PFSK-1 (cell line): ENCODE measurements at regions not wholly inside any gene's neighbourhood (a gene's known extent, or its start where the extent isn't known, plus 50 kb on each side); places are given as distances from the start of the nearest gene placed in this dataset.

Experiments used
- FOXP2 ChIP-seq: optimal IDR thresholded peaks from 2 replicates; pipeline ENCODE3; 2011; ENCODE audit warnings: borderline replicate concordance, control low read depth, inconsistent platforms; ENCODE audit not compliant: insufficient read depth; ENCODE audit errors: extremely low read length, extremely low read depth
- POLR2AphosphoS5 ChIP-seq: IDR thresholded peaks from 2 replicates; pipeline ENCODE4 v1.6.1; 2012; ENCODE audit warnings: low read depth, mild to moderate bottlenecking, control low read depth, low read length, moderate library complexity
- REST ChIP-seq, 2 experiments: IDR thresholded peaks; 2 replicates each; pipeline versions ENCODE4 v1.6.1 to v1.8.0; 2011 to 2012; ENCODE audit warnings: low read depth in 2 of 2, low read length in 2 of 2, control low read depth in 1 of 2, inconsistent platforms in 1 of 2, mild to moderate bottlenecking in 1 of 2, moderate library complexity in 1 of 2; ENCODE audit not compliant: insufficient read depth in 1 of 2
- SIN3A ChIP-seq: IDR thresholded peaks from 2 replicates; pipeline ENCODE4 v1.6.1; 2012; ENCODE audit warnings: mild to moderate bottlenecking, low read length, moderate library complexity, borderline replicate concordance; ENCODE audit not compliant: insufficient read depth
- TAF1 ChIP-seq: IDR thresholded peaks from 2 replicates; pipeline ENCODE4 v1.6.1; 2012; ENCODE audit warnings: low read length, control low read depth, borderline replicate concordance; ENCODE audit not compliant: insufficient read depth

DNA sequence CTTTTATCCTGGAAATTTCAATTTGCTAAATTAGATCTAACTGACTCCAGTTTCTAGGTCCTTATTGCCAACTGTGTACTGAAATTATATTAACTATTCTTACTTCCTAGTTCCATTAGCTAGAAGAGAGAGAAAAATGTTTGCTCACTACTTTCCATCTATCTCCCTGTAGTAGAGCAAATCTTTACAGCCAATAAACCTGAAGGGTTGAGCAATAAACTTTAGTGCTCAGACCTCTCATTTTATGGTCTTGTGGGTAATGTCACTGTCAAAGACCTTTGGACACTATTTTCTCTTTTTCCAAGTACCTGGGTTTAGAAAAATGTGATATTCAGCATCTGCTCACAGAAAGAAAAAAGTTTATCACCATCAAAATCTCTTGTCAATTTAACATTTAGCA lies 237.5 kb upstream of the GEMIN8 start:
- TF ChIP-seq FOXP2 (no peak), POLR2AphosphoS5 (no peak), SIN3A (no peak), TAF1 (no peak), REST (IDR thresholded peaks at IDR 0.05; ENCODE audit: insufficient read depth in 1 of 2, low read depth in 2 of 2, low read length in 2 of 2) (no peak)

- TF ChIP-seq SIN3A (no peak), POLR2AphosphoS5 (no peak), TAF1 (no peak), FOXP2 (no peak), REST (IDR thresholded peaks at IDR 0.05; ENCODE audit: insufficient read depth in 1 of 2, low read depth in 2 of 2, low read length in 2 of 2) (no peak)
These were observed 237.0 kb upstream of the GEMIN8 start for GRCh38 chrX:14266705-14267104.

DNA sequence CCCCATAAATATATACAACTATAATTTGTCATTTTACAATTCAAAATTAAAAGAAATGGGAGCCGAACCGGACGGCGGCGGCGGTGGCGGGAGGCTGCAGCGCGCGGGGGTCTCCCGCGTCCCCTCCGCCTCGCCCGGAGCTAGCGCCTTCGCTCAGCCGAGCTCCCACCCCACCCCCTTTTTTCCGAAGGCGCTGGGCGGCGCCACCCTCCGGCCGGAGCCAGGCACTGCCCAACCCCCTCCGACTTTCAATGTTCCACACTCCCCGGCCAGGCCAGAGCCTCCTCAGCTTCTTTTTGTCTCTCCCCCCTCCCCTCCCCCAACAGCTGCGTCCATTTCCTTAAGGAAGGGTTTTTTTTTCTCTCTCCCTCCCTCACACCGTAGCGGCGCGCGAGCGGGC lies 214.1 kb upstream of the GEMIN8 start:
- TF ChIP-seq POLR2AphosphoS5 (no peak), SIN3A (no peak), REST (IDR thresholded peaks at IDR 0.05; ENCODE audit: insufficient read depth in 1 of 2, low read depth in 2 of 2, low read length in 2 of 2) (no peak), TAF1 (no peak), FOXP2 (no peak)

DNA sequence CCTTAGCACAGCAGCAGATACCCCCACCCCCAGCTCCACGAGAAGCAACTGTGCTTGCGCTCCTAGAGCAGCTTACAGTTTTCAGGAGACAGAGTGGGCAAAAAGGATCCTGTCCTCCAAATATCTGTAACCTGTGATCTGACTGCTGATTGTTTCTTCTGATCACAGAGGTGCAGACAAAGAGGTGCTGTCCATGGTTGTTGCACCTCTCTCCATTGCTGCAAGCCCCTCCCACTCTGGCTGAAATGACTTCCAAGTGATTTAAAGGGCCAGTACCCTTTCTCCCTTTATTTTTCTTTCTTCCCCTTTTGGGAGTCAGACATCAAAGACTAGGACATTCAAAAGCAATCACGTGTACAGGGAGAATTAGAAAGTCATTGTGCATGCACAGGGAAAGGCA lies 205.3 kb upstream of the GEMIN8 start:
- no peak for TF ChIP-seq FOXP2
- TF ChIP-seq REST (IDR thresholded peaks at IDR 0.05; ENCODE audit: insufficient read depth in 1 of 2, low read depth in 2 of 2, low read length in 2 of 2) = peak; percentile 51 to 90; a peak in 3 of 4 replicates

DNA sequence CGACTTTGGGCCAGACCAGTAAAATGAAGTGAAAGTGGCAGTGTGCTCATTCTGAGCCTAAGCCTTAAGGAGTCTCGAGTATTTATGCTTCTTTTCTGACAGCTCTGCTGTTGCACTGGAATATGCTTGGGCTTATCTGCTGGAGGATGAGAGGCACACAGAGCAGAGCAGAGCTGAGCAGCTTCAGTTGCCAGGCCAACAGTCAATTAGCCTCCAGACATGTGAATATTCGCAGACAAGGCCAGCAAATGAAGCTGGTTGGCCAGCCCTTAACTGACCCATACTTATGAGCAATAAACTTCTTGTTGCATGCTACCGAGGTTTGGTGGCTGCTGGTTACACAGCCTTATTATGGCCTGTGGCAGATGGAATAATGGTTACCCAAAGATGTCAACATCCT lies 203.0 kb upstream of the GEMIN8 start:
- TF ChIP-seq REST (IDR thresholded peaks at IDR 0.05; ENCODE audit: insufficient read depth in 1 of 2, low read depth in 2 of 2, low read length in 2 of 2) (no peak), SIN3A (no peak), FOXP2 (no peak), POLR2AphosphoS5 (no peak), TAF1 (no peak)
